Osteocyte (in vitro differentiated cells): ENCODE measurements at regions not wholly inside any gene's neighbourhood (a gene's known extent, or its start where the extent isn't known, plus 50 kb on each side); places are given as distances from the start of the nearest gene placed in this dataset.

Source experiments
- DNase-seq: peaks from one replicate; pipeline ENCODE4 v3.0.0; 2021; ENCODE audit warnings: mixed read lengths; ENCODE audit not compliant: unreplicated experiment; ENCODE audit errors: extremely low spot score
- H3K27ac Mint-ChIP-seq: one replicate; pipeline ENCODE4 v1.8.0; 2021; ENCODE audit warnings: mild to moderate bottlenecking, mixed read lengths; ENCODE audit not compliant: unreplicated experiment
- H3K27me3 Mint-ChIP-seq: one replicate; pipeline ENCODE4 v1.8.0; 2021; ENCODE audit warnings: mixed read lengths; ENCODE audit not compliant: unreplicated experiment
- H3K36me3 Mint-ChIP-seq: one replicate; pipeline ENCODE4 v1.8.0; 2021; ENCODE audit warnings: mixed read lengths; ENCODE audit not compliant: unreplicated experiment
- H3K4me1 Mint-ChIP-seq: one replicate; pipeline ENCODE4 v1.8.0; 2021; ENCODE audit warnings: mixed read lengths; ENCODE audit not compliant: unreplicated experiment
- H3K4me3 Mint-ChIP-seq: one replicate; pipeline ENCODE4 v1.8.0; 2021; ENCODE audit warnings: mild to moderate bottlenecking, moderate library complexity, mixed read lengths; ENCODE audit not compliant: unreplicated experiment
- H3K9me3 Mint-ChIP-seq: one replicate; pipeline ENCODE4 v1.8.0; 2021; ENCODE audit warnings: mixed read lengths; ENCODE audit not compliant: unreplicated experiment
- TF ChIP-seq, protein P1 (sequence below): fragments of 200-600 bp; sonication (generic); IDR thresholded peaks from 2 replicates; pipeline ENCODE4 v1.5.0; 2021; ENCODE audit warnings: antibody characterized with exemption, mild to moderate bottlenecking, moderate library complexity

DNA sequence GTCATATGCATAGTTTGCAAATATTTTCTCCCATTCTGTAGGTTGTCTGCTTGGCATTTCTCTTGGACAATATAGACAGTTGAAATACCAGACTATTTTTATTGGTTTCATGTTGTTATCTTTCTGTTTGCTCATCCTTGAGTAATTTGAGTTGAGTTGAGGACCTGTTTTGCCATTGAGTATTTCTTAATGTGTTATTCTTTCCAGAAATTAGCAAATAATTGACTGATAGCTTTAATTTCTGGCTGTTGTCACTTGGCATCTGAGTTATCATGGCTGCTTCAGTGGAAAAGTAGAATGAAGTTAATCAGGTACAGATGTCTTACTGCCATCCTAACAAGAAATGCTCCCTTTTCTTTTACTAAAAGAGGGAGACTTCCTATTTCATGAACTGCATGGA lies 264.8 kb upstream of the DUSP10 start:
- Mint-ChIP-seq H3K9me3 (no peaks in the 10 kb centered on the region), H3K4me3 (no peak overlapping the region), H3K27me3 (peaks cover 22% of the 10 kb centered on the region), H3K27ac (no peak overlapping the region), H3K4me1 (no peaks in the 10 kb centered on the region), H3K36me3 (no peaks in the 10 kb centered on the region)
- no peak for DNase-seq
- TF ChIP-seq, protein P1, sequence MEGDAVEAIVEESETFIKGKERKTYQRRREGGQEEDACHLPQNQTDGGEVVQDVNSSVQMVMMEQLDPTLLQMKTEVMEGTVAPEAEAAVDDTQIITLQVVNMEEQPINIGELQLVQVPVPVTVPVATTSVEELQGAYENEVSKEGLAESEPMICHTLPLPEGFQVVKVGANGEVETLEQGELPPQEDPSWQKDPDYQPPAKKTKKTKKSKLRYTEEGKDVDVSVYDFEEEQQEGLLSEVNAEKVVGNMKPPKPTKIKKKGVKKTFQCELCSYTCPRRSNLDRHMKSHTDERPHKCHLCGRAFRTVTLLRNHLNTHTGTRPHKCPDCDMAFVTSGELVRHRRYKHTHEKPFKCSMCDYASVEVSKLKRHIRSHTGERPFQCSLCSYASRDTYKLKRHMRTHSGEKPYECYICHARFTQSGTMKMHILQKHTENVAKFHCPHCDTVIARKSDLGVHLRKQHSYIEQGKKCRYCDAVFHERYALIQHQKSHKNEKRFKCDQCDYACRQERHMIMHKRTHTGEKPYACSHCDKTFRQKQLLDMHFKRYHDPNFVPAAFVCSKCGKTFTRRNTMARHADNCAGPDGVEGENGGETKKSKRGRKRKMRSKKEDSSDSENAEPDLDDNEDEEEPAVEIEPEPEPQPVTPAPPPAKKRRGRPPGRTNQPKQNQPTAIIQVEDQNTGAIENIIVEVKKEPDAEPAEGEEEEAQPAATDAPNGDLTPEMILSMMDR: no peak

DNA sequence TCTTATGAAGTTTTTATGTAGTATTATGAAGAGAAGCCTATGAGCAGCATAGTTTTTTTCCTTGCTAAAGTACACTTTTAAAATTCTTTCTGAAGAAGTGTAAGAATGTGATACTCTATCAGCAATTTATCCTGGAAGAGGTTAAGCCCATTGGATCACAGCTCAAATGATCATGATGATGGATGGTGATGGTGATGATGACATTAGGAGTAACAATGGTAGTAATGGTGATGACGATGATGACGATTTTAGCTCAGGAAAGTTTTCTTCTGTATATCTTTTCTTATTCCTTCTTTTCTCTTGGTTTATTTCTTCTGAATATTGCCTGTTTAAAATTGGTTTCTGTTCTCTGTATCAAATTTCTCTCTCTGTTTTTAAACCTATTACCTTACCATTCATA lies 262.9 kb upstream of the DUSP10 start:
- TF ChIP-seq, protein P1: no peak
- Mint-ChIP-seq H3K9me3 (no peaks in the 10 kb centered on the region), H3K36me3 (no peaks in the 10 kb centered on the region), H3K4me3 (no peak overlapping the region), H3K4me1 (no peaks in the 10 kb centered on the region), H3K27ac (no peak overlapping the region), H3K27me3 (peaks cover 13% of the 10 kb centered on the region)
- DNase-seq: no peak

DNA sequence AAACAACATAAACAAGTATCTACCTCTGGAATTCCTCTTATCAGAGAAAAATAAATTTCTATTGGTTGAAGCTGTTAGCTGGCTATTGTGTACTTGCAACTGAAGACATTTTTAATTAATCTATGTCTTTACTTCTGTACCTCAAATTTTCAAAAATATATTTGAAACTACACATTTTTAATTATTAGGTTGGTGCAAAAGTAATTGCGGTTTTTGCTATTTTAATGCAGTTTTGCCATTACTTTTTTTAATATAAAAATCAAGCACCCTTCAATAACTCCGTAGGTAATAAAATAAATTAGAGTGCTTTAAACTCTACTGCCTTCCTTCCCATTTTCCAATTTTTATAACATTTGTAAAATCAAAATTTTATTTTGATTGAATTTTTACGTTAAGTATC lies 262.1 kb upstream of the DUSP10 start:
- Mint-ChIP-seq H3K27me3 (peaks cover 14% of the 10 kb centered on the region), H3K4me1 (no peaks in the 10 kb centered on the region), H3K27ac (no peak overlapping the region), H3K4me3 (no peak overlapping the region), H3K36me3 (no peaks in the 10 kb centered on the region), H3K9me3 (no peaks in the 10 kb centered on the region)
- TF ChIP-seq, protein P1: no peak
- DNase-seq: no peak

DNA sequence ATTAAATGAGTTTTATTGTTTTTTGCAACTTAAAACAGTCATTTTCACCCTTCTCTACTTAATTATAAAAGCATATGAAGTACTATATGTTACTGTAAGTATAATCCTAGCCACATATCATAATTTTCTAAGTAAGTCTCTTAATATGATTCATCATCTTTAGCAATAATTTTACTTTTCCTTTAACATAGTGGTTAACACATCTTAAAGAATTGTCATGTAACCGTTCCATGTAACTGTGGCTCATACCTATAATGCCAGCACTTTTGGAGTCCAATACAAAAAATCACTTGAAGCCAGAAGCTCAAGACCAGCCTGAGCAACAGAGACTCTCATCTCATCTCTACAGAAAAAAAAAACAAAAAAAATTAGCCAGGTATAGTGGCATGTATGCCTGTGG lies 260.6 kb upstream of the DUSP10 start:
- TF ChIP-seq, protein P1: no peak
- Mint-ChIP-seq H3K36me3 (no peaks in the 10 kb centered on the region), H3K9me3 (no peaks in the 10 kb centered on the region)

DNA sequence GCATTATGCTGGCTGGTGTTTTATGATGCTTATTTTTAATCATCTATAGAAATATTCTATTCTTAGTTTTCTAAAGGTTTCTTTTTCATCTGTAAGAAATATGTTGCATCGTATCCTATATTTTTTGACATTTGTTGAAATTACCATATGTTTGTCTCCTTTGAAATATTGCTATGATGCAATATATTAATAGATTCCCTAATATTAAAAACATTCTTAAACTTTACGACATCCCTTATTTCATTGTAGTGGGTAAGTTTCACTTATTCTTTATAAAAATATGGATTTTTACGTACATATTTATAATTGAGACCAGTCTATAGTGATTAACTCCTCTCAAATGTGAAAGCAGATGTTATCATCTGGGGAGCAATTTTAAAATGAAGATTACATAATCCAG lies 258.2 kb upstream of the DUSP10 start:
- TF ChIP-seq, protein P1: no peak
- Mint-ChIP-seq H3K9me3 (no peaks in the 10 kb centered on the region), H3K27me3 (peaks cover 11% of the 10 kb centered on the region), H3K4me1 (no peaks in the 10 kb centered on the region), H3K36me3 (no peaks in the 10 kb centered on the region), H3K4me3 (no peak overlapping the region), H3K27ac (no peak overlapping the region)
- DNase-seq: no peak

More for the DNA sequence above, 260.6 kb upstream of the DUSP10 start:
- DNase-seq: no peak
- Mint-ChIP-seq H3K4me1 (no peaks in the 10 kb centered on the region), H3K4me3 (no peak overlapping the region), H3K27ac (no peak overlapping the region), H3K27me3 (peaks cover 14% of the 10 kb centered on the region)
